Osteoblast (primary cell): ENCODE measurements at regions not wholly inside any gene's neighbourhood (a gene's known extent, or its start where the extent isn't known, plus 50 kb on each side); places are given as distances from the start of the nearest gene placed in this dataset.
A peak's percentile ranks its signal among the peaks of the same experiment; 100 is the strongest.

ENCODE experiments used
- DNase-seq: peaks from one replicate; pipeline ENCODE4 v3.0.0; 2011; ENCODE audit warnings: low spot score, mixed read lengths; ENCODE audit not compliant: insufficient read length; ENCODE audit errors: missing footprints
- H2AFZ ChIP-seq: 2 replicates; pipeline ENCODE4 v1.6.0; 2011; ENCODE audit warnings: mild to moderate bottlenecking, low read length
- H3K27ac ChIP-seq: 2 replicates; pipeline ENCODE4 v1.5.1; 2011; ENCODE audit warnings: mild to moderate bottlenecking, low read depth, low read length, moderate library complexity
- H3K27me3 ChIP-seq: 2 replicates; pipeline ENCODE4 v1.6.0; 2012; ENCODE audit warnings: mild to moderate bottlenecking, control low read depth, inconsistent platforms, low read length, moderate library complexity; ENCODE audit not compliant: insufficient read depth
- H3K36me3 ChIP-seq: 2 replicates; pipeline ENCODE4 v1.5.1; 2011; ENCODE audit warnings: mild to moderate bottlenecking, low read length, control low read depth, moderate library complexity; ENCODE audit not compliant: insufficient read depth
- H3K4me1 ChIP-seq: 2 replicates; pipeline ENCODE4 v1.5.1; 2011; ENCODE audit warnings: mild to moderate bottlenecking, low read length, control low read depth, moderate library complexity; ENCODE audit not compliant: insufficient read depth
- H3K4me2 ChIP-seq: 2 replicates; pipeline ENCODE4 v1.6.0; 2011; ENCODE audit warnings: mild to moderate bottlenecking, low read length; ENCODE audit not compliant: insufficient read depth
- H3K4me3 ChIP-seq: fragments of 200-600 bp; sonication (generic); 3 replicates; pipeline ENCODE4 v1.5.1; 2012; ENCODE audit warnings: mild to moderate bottlenecking, low read length, inconsistent platforms; ENCODE audit not compliant: insufficient read depth
- H3K79me2 ChIP-seq: 2 replicates; pipeline ENCODE4 v1.6.0; 2012; ENCODE audit warnings: mild to moderate bottlenecking, low read length, control low read depth, inconsistent platforms; ENCODE audit not compliant: insufficient read depth
- H3K9me3 ChIP-seq: 2 replicates; pipeline ENCODE4 v1.5.1; 2011; ENCODE audit warnings: low read depth, low read length, control low read depth
- H4K20me1 ChIP-seq: 2 replicates; pipeline ENCODE4 v1.6.0; 2012; ENCODE audit warnings: mild to moderate bottlenecking, low read length, control low read depth; ENCODE audit not compliant: insufficient read depth
- CTCF ChIP-seq: IDR thresholded peaks from 2 replicates; pipeline ENCODE4 v1.5.1; 2011; ENCODE audit warnings: mild to moderate bottlenecking, low read depth, low read length, moderate library complexity; ENCODE audit errors: extremely low read depth

DNA sequence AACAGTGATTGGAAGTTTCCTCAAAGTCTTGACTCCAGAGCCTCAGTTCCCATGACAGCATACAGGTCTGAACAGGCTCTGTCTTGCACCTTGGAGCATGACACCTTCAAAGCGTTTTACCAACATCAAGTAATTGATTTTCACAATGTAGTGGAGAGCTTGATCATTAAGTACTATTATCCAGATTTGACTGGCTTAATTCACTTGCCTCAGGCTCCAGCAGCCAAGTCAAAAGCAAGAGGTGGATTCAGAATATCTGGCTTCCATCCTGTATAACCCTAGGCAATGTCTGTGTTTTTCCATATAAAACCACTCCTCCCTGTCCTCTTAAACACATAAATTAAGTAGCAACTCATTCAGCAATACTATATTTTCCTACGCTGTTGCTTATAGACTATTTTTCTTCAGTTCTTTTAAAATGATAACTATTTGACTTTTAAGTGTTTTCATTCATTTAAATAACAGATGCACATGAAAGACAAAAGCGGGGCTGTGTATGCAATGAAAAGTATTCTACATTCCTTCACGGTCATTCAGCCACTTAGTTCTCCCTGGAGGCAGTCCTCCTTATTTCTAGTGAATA is 150.8 kb upstream of the RANBP3L start:
- Histone ChIP-seq H3K27me3 (no peaks in the 10 kb centered on the region), H3K4me3 (no peak overlapping the region), H3K9me3 (no peaks in the 10 kb centered on the region), H3K36me3 (no peaks in the 10 kb centered on the region), H4K20me1 (no peaks in the 10 kb centered on the region), H3K4me1 (peaks cover 20% of the 10 kb centered on the region), H3K4me2 (no peak overlapping the region), H3K79me2 (no peaks in the 10 kb centered on the region), H3K27ac (no peak overlapping the region), H2AFZ (no peak overlapping the region)
- TF ChIP-seq CTCF, result no peak
- DNase-seq, result no peak

- TF ChIP-seq CTCF, result no peak
- Histone ChIP-seq H3K9me3 (no peaks in the 10 kb centered on the region), H3K36me3 (no peaks in the 10 kb centered on the region), H2AFZ (no peak overlapping the region), H3K27me3 (no peaks in the 10 kb centered on the region), H3K27ac (no peak overlapping the region), H3K4me3 (no peak overlapping the region), H3K4me1 (peaks cover 14% of the 10 kb centered on the region), H3K4me2 (peak overlapping the region; percentile 16), H3K79me2 (no peaks in the 10 kb centered on the region), H4K20me1 (no peaks in the 10 kb centered on the region)
- peak; percentile 38 for DNase-seq
Observed at GRCh38 chr5:36457511-36458270, 148.7 kb upstream of the SLC1A3 start.

GRCh38 chr5:36458746-36459145 is 147.7 kb upstream of the SLC1A3 start:
- DNase-seq, result no peak
- Histone ChIP-seq H3K27me3 (no peaks in the 10 kb centered on the region), H2AFZ (no peak overlapping the region), H4K20me1 (no peaks in the 10 kb centered on the region), H3K79me2 (no peaks in the 10 kb centered on the region), H3K36me3 (no peaks in the 10 kb centered on the region), H3K27ac (no peak overlapping the region), H3K4me1 (peaks cover 17% of the 10 kb centered on the region), H3K4me2 (no peak overlapping the region), H3K4me3 (no peak overlapping the region), H3K9me3 (no peaks in the 10 kb centered on the region)
- no peak for TF ChIP-seq CTCF
